ENCODE measurements at regions not wholly inside any gene's neighbourhood (a gene's known extent, or its start where the extent isn't known, plus 50 kb on each side); places are given as distances from the start of the nearest gene placed in this dataset.

DNA sequence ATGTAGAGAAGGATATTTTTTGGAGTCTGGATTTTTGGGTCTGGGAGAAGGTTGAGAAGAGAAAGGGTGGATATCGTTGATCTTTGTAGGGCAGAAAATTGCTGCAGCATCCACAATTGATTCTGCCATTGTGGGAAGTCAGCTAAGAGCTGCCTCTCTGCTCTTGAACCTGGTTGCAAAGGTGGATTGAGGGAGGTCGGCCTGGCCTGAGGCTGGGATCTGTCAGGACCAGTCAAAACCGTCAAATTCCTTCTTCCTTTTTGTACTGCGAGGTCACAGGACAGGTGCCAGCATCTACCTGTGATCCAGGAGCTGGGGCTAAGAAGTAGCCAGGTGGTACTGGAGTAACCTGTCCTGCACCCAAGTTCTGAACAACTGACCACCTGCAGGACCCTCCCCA lies 93.7 kb downstream of the SHOX start:
- TF ChIP-seq, protein P1, sequence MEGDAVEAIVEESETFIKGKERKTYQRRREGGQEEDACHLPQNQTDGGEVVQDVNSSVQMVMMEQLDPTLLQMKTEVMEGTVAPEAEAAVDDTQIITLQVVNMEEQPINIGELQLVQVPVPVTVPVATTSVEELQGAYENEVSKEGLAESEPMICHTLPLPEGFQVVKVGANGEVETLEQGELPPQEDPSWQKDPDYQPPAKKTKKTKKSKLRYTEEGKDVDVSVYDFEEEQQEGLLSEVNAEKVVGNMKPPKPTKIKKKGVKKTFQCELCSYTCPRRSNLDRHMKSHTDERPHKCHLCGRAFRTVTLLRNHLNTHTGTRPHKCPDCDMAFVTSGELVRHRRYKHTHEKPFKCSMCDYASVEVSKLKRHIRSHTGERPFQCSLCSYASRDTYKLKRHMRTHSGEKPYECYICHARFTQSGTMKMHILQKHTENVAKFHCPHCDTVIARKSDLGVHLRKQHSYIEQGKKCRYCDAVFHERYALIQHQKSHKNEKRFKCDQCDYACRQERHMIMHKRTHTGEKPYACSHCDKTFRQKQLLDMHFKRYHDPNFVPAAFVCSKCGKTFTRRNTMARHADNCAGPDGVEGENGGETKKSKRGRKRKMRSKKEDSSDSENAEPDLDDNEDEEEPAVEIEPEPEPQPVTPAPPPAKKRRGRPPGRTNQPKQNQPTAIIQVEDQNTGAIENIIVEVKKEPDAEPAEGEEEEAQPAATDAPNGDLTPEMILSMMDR (conservative IDR thresholded peaks at IDR 0.05 in 1 of 2, IDR thresholded peaks at IDR 0.05 in 1 of 2; ENCODE audit: extremely low read depth in 1 of 2, insufficient read depth in 1 of 2, low read depth in 1 of 2, low read length in 2 of 2): no peak
- no peak for TF ChIP-seq EZH2 (IDR thresholded peaks at IDR 0.05; ENCODE audit: borderline replicate concordance, low read length)

Data from mammary epithelial cell (primary cell).